Kidney epithelial cell (primary cell): ENCODE measurements at regions not wholly inside any gene's neighbourhood (a gene's known extent, or its start where the extent isn't known, plus 50 kb on each side); places are given as distances from the start of the nearest gene placed in this dataset.

Source experiments
- DNase-seq: peaks from one replicate; pipeline ENCODE4 v3.0.0-alpha.2; 2010; ENCODE audit warnings: low read depth
- H3K27me3 ChIP-seq: 2 replicates; pipeline ENCODE4 v1.6.0; 2011; ENCODE audit warnings: low read length; ENCODE audit not compliant: control insufficient read depth, insufficient read depth
- H3K36me3 ChIP-seq: 2 replicates; pipeline ENCODE4 v1.5.1; 2011; ENCODE audit warnings: low read length; ENCODE audit not compliant: control insufficient read depth, insufficient read depth
- H3K4me3 ChIP-seq: 2 replicates; pipeline ENCODE4 v1.5.1; 2011; ENCODE audit warnings: low read depth, mild to moderate bottlenecking, control low read depth, low read length
- TF ChIP-seq, protein P1 (sequence below): IDR thresholded peaks from 2 replicates; pipeline ENCODE4 v1.5.1; 2011; ENCODE audit warnings: mild to moderate bottlenecking, moderate library complexity, low read length, control low read depth, inconsistent platforms; ENCODE audit not compliant: insufficient read depth, poor library complexity, severe bottlenecking

DNA sequence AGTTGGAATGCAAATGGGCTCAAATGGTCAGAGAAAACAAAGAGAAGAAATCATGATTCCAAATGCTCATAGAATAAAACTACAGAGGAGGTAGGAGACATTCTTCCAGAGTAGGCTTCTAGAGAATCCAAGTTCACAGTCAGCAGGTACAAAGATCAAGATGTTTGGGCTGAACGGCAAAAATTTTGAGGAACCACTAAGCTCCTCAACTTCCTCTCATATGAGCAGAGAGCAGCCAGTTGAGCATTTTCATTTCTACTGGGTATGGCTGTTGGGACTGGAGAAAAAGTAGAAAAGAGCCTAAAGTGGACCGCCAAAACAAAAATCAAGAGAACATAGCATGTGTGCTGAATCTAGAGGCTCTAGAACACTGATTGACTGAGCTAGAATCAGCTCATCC lies 73.8 kb upstream of the ARID2 start:
- no peaks in the 10 kb centered on the region for H3K36me3 ChIP-seq
- no peaks in the 10 kb centered on the region for H3K27me3 ChIP-seq
- no peak for DNase-seq
- no peak overlapping the region for H3K4me3 ChIP-seq
- TF ChIP-seq, protein P1, sequence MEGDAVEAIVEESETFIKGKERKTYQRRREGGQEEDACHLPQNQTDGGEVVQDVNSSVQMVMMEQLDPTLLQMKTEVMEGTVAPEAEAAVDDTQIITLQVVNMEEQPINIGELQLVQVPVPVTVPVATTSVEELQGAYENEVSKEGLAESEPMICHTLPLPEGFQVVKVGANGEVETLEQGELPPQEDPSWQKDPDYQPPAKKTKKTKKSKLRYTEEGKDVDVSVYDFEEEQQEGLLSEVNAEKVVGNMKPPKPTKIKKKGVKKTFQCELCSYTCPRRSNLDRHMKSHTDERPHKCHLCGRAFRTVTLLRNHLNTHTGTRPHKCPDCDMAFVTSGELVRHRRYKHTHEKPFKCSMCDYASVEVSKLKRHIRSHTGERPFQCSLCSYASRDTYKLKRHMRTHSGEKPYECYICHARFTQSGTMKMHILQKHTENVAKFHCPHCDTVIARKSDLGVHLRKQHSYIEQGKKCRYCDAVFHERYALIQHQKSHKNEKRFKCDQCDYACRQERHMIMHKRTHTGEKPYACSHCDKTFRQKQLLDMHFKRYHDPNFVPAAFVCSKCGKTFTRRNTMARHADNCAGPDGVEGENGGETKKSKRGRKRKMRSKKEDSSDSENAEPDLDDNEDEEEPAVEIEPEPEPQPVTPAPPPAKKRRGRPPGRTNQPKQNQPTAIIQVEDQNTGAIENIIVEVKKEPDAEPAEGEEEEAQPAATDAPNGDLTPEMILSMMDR = no peak

DNA sequence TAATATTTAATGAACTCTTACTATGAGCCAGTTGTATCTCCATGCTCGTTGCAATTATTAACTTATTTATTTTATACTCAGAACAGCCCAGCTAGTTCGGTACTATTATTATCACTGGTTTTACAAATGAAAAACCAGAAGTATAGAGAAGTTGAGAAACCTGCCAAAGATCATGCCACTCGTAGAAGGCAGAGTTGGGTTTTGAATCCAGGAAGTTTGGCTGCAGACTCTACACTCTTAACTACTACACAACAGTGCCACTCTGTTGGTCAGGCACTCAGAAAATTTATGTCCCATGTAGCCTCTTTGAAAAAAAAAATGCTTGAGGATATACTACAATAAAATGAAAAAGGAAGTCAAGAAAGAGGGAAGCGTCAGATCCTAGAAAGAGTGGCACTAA lies 71.5 kb upstream of the ARID2 start:
- H3K4me3 ChIP-seq = no peak overlapping the region
- TF ChIP-seq, protein P1 = no peak
- no peaks in the 10 kb centered on the region for H3K36me3 ChIP-seq
- DNase-seq = no peak
- no peaks in the 10 kb centered on the region for H3K27me3 ChIP-seq

DNA sequence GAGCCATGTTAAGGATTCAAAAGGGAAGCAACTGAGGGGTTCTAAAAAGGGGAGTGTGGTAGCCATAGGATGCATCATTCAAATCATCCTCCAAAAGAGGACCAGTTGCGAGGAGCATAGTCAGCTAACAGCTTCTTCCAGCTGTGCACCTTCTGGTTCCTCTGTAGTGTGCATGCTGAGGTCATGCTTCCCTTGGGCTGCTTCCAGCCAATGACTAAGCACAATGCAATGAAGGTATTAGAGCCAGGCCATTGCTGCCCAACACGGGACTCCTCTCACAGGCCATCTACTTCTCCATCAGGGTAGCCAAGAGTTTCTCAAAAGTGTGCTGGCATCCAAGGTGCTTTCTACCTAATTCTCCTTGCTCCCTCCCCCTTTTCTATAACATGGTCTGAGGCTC lies 69.2 kb upstream of the ARID2 start:
- H3K36me3 ChIP-seq = no peaks in the 10 kb centered on the region
- DNase-seq = peak; percentile 37
- TF ChIP-seq, protein P1 = no peak
- no peak overlapping the region for H3K4me3 ChIP-seq
- no peaks in the 10 kb centered on the region for H3K27me3 ChIP-seq

DNA sequence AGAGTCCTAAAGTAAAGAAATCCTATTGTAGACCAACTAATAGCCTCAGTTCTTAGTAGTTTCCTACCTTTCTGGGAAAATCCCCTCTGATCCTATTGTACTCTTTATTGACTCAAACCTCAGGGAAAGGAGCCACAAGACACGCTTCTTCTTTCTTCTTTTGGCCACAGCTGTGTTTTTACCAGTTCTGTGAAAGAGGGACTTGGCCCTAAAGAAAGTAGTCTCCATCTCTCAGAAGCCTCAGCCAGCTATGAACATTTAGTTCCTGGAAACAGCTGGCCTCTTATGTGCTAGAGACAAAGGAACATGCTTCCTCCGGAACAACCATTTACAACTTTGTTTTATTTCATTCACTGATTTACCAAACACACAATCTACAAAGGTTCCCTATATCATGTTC lies 66.1 kb upstream of the ARID2 start:
- H3K4me3 ChIP-seq = no peak overlapping the region
- no peak for DNase-seq
- no peaks in the 10 kb centered on the region for H3K36me3 ChIP-seq
- no peaks in the 10 kb centered on the region for H3K27me3 ChIP-seq
- TF ChIP-seq, protein P1 = no peak

DNA sequence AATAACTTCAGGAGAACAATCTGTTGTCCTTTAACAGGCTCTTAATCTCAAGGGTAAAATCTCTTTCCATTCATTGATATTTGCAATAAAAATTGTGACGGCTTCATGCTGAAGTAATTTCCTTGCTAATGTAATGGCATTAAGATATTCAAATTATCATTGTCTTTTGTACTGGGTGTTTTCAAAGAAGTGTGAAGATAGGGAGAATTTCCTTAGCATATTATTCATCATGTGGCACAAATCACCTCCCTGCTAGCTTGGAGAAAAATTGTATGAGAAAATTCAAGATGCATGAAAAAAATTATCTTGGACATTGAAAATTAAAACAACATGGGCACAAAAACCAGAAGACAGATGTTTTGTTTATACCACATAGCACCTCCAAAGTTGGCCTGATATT lies 63.6 kb upstream of the ARID2 start:
- Histone ChIP-seq H3K27me3 (no peaks in the 10 kb centered on the region), H3K36me3 (no peaks in the 10 kb centered on the region), H3K4me3 (no peak overlapping the region)
- TF ChIP-seq, protein P1 = no peak
- DNase-seq = no peak

DNA sequence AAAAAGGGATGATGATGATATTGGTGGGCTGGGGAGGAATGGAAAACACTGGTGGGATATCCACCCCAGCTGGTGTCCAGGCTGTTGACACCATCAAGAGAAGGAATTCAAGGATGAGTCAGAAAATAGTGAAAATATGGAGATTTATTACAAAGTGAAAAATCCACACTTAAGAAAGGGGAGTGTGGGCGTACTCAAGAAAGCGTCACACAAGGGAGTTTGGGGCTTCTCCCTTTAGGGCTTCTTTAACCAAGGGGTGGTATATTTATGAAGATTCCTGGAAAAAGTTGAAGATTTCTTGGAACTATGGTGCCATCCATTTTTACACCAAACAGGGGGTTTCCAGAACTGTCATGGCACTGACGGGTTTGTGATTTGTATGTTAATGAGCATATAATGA lies 63.1 kb upstream of the ARID2 start:
- no peaks in the 10 kb centered on the region for H3K27me3 ChIP-seq
- no peaks in the 10 kb centered on the region for H3K36me3 ChIP-seq
- no peak for DNase-seq
- H3K4me3 ChIP-seq = no peak overlapping the region
- TF ChIP-seq, protein P1 = no peak
